Mucosa of descending colon (tissue), 3 donors: ENCODE measurements at regions not wholly inside any gene's neighbourhood (a gene's known extent, or its start where the extent isn't known, plus 50 kb on each side); places are given as distances from the start of the nearest gene placed in this dataset.

Source experiments
- ATAC-seq: fragments of 200-7000 bp; cut with Tn5 transposase; one replicate; pipeline ENCODE4 v1.9.1; 2020; ENCODE audit warnings: mild to moderate bottlenecking, moderate library complexity
- DNase-seq, 3 donors: peaks; one replicate each; pipeline ENCODE4 v3.0.0-alpha.2; 2020
- H3K36me3 ChIP-seq: fragments of 200-600 bp; one replicate; pipeline ENCODE4 v1.8.0; 2021; ENCODE audit warnings: low read depth, mild to moderate bottlenecking
- H3K4me1 ChIP-seq: fragments of 200-600 bp; one replicate; pipeline ENCODE4 v1.8.0; 2021; ENCODE audit warnings: low read depth, mild to moderate bottlenecking
- H3K4me3 ChIP-seq: fragments of 200-600 bp; one replicate; pipeline ENCODE4 v1.8.0; 2021; ENCODE audit warnings: mild to moderate bottlenecking
- H3K9me3 ChIP-seq: fragments of 200-600 bp; one replicate; pipeline ENCODE4 v1.8.0; 2021; ENCODE audit warnings: mild to moderate bottlenecking
- CTCF ChIP-seq: fragments of 200-600 bp; IDR thresholded peaks from one replicate; pipeline ENCODE4 v1.8.0; 2022; ENCODE audit warnings: antibody characterized with exemption, mild to moderate bottlenecking
- intact Hi-C, 2 donors: fragments of 100-400 bp; cut with DNase I in 1 of 2; cut with micrococcal nuclease in 1 of 2; formaldehyde crosslinking; loops; one replicate each; pipeline versions ENCODE4 v1.11.0 to v1.11.1; 2022; cut with DNase I, micrococcal nuclease
- donor health status: DM: no; HTN: no; CAD: no; lungs with moderate emphysema.
- donor health status: DM: no; HTN: no; CAD: no.
- donor health status: DM: no; HTN: yes; CAD: no.

GRCh38 chrX:20455001-20455400, 188.3 kb upstream of the RPS6KA3 start:
- intact Hi-C loops: no loop called here
- Histone ChIP-seq H3K36me3 (no peaks in the 10 kb centered on the region), H3K4me3 (no peak overlapping the region), H3K4me1 (no peaks in the 10 kb centered on the region), H3K9me3 (no peaks in the 10 kb centered on the region)
- DNase-seq: no peak
- ATAC-seq: no peak
- no peak for TF ChIP-seq CTCF

DNA sequence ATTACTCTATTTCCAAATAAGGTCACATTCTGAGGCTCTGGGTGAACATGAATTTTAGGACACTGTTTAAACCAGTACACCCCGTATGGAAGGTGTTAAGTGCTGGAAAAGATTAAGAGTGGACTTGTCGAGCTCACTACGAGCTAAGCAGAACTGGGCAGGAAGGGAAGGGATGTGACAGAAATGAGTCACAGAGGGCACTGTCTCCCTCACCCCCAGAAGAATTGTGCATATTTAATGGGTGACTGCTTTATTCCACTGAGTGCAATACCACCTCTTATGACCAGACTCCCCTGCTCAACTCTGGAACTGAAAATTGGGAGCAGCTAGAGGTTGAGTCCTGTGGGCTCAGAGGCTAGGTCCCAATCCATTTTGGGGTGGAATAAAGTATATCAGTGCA, 187.4 kb upstream of the RPS6KA3 start:
- no peak for TF ChIP-seq CTCF
- no peaks in the 10 kb centered on the region for H3K4me1 ChIP-seq
- DNase-seq (no peak), ATAC-seq (no peak)
- no peaks in the 10 kb centered on the region for H3K36me3 ChIP-seq
- intact Hi-C loops: no loop called here
- H3K9me3 ChIP-seq: no peaks in the 10 kb centered on the region
- H3K4me3 ChIP-seq: no peak overlapping the region

GRCh38 chrX:20452487-20452886, 185.8 kb upstream of the RPS6KA3 start:
- Histone ChIP-seq H3K9me3 (no peaks in the 10 kb centered on the region), H3K4me3 (no peak overlapping the region), H3K4me1 (no peaks in the 10 kb centered on the region), H3K36me3 (no peaks in the 10 kb centered on the region)
- no peak for TF ChIP-seq CTCF
- ATAC-seq (no peak), DNase-seq (no peak)
- intact Hi-C loops: no loop called here

- H3K9me3 ChIP-seq: no peaks in the 10 kb centered on the region
- no peaks in the 10 kb centered on the region for H3K36me3 ChIP-seq
- no peak overlapping the region for H3K4me3 ChIP-seq
- H3K4me1 ChIP-seq: no peaks in the 10 kb centered on the region
- intact Hi-C loops: no loop called here
- DNase-seq: no peak
- no peak for TF ChIP-seq CTCF
- ATAC-seq: no peak
These were observed 185.2 kb upstream of the RPS6KA3 start for GRCh38 chrX:20451929-20452328.

- Histone ChIP-seq H3K36me3 (no peaks in the 10 kb centered on the region), H3K4me3 (no peak overlapping the region), H3K4me1 (peaks cover 8% of the 10 kb centered on the region), H3K9me3 (no peaks in the 10 kb centered on the region)
- intact Hi-C loops: loop anchor here in 1 of 2 donors (10.0 kb wide), 1 partner anchor 190 kb away; no protein-coding TSS in a partner anchor
- ATAC-seq (no peak), DNase-seq (no peak)
- no peak for TF ChIP-seq CTCF
These were observed 178.4 kb upstream of the RPS6KA3 start for GRCh38 chrX:20445109-20445508.

DNA sequence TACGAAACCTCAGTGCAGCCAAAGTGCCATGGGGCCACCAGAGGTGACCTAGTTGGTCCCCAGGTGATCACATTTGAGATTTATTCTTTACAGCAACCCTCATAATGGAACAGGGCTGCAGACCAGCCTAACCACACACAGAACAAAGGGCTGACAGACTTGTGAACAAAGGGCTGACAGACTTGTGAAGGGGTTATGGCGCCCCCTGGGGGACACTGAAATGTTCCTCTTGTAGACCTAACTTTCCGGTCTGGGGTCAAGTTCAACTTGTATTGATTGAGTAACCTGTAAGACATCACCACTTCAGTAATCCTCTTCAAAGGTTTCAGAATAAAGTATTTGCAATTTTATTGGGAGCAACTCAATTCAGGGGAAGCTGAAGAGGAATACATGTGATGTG, 175.9 kb upstream of the RPS6KA3 start:
- ATAC-seq: peak; percentile 87
- intact Hi-C loops: loop anchor here (5.0 to 10.0 kb wide), 2 partner anchors 188 to 190 kb away; no protein-coding TSS in a partner anchor
- H3K4me3 ChIP-seq: no peak overlapping the region

More for the DNA sequence above, 175.9 kb upstream of the RPS6KA3 start:
- H3K9me3 ChIP-seq: no peaks in the 10 kb centered on the region
- DNase-seq: peak; percentile 85 to 95 (median 85)
- peaks cover 8% of the 10 kb centered on the region for H3K4me1 ChIP-seq
- H3K36me3 ChIP-seq: no peaks in the 10 kb centered on the region
- no peak for TF ChIP-seq CTCF
